ENCODE measurements at regions not wholly inside any gene's neighbourhood (a gene's known extent, or its start where the extent isn't known, plus 50 kb on each side); places are given as distances from the start of the nearest gene placed in this dataset.

GRCh38 chr10:3689871-3690510 is 95.0 kb downstream of the KLF6 start:
- TF ChIP-seq MYC (IDR thresholded peaks at IDR 0.05; ENCODE audit: low read depth, low read length) (no peak), MAX (IDR thresholded peaks at IDR 0.05; ENCODE audit: low read depth, low read length) (no peak), CTCF (IDR thresholded peaks at IDR 0.05; ENCODE audit: low read depth, low read length) (no peak), POLR2A (IDR thresholded peaks at IDR 0.05; ENCODE audit: extremely low read depth, insufficient read length) (no peak)
- H3K4me3 ChIP-seq (ENCODE audit: low read depth, low read length): no peak overlapping the region
- DNase-seq (ENCODE audit: low read depth): no peak

DNA sequence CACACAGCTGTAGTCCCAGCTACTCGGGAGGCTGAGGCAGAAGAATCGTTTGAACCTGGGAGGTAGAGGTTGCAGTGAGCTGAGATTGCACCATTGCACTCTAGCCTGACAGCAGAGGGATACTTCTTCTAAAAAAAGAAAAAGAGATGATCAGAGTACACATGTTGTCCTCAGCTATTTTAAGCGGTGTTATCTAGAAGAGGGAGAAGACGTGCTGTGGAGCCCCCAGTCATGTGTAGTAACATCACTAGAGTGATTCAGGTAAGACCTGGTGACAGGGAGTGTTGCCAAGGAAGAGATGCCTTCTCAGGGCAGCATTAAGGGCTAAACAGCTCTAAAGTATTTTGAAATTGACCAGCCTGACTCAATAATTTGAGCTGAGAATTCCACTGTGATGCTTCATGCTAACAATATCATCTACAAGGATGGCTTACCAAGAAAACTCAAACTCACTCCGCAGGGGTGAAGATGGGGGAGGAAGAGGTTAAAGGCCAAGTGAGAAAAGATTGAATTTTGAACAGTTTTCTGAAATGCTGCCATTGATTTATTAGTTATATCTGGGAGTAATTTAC is 97.4 kb downstream of the KLF6 start:
- no peak overlapping the region for H3K4me3 ChIP-seq (ENCODE audit: low read depth, low read length)
- TF ChIP-seq MYC (IDR thresholded peaks at IDR 0.05; ENCODE audit: low read depth, low read length): no peak
- TF ChIP-seq MAX (IDR thresholded peaks at IDR 0.05; ENCODE audit: low read depth, low read length): no peak
- no peak for TF ChIP-seq CTCF (IDR thresholded peaks at IDR 0.05; ENCODE audit: low read depth, low read length)
- TF ChIP-seq POLR2A (IDR thresholded peaks at IDR 0.05; ENCODE audit: extremely low read depth, insufficient read length): no peak
- no peak for DNase-seq (ENCODE audit: low read depth)

DNA sequence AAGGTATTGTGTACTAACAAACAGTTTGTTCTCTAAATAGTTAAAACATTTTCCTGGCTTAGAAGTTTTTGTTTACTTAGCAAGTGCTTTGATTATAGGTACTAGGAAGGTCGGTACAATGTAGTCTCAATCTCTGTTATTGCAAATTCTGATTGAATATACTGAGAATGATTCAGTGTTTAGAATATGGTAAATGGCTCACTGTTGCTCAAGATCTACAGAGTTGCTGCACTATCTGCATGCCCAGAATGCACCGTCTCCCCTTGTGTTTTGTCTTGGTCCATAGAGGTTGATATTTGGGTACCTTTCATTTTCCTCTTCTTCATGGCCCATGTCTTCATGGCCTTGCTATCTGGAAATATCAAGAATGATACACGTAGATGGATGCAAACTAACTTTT is 99.6 kb downstream of the KLF6 start:
- DNase-seq (ENCODE audit: low read depth): no peak

GRCh38 chr10:3684891-3685290 is 100.1 kb downstream of the KLF6 start:
- TF ChIP-seq MYC (IDR thresholded peaks at IDR 0.05; ENCODE audit: low read depth, low read length) (no peak), POLR2A (IDR thresholded peaks at IDR 0.05; ENCODE audit: extremely low read depth, insufficient read length) (no peak), CTCF (IDR thresholded peaks at IDR 0.05; ENCODE audit: low read depth, low read length) (no peak), MAX (IDR thresholded peaks at IDR 0.05; ENCODE audit: low read depth, low read length) (no peak)

More for the DNA sequence above, 99.6 kb downstream of the KLF6 start:
- no peak overlapping the region for H3K4me3 ChIP-seq (ENCODE audit: low read depth, low read length)
- TF ChIP-seq MAX (IDR thresholded peaks at IDR 0.05; ENCODE audit: low read depth, low read length): no peak
- TF ChIP-seq POLR2A (IDR thresholded peaks at IDR 0.05; ENCODE audit: extremely low read depth, insufficient read length): no peak
- no peak for TF ChIP-seq CTCF (IDR thresholded peaks at IDR 0.05; ENCODE audit: low read depth, low read length)
- no peak for TF ChIP-seq MYC (IDR thresholded peaks at IDR 0.05; ENCODE audit: low read depth, low read length)

DNA sequence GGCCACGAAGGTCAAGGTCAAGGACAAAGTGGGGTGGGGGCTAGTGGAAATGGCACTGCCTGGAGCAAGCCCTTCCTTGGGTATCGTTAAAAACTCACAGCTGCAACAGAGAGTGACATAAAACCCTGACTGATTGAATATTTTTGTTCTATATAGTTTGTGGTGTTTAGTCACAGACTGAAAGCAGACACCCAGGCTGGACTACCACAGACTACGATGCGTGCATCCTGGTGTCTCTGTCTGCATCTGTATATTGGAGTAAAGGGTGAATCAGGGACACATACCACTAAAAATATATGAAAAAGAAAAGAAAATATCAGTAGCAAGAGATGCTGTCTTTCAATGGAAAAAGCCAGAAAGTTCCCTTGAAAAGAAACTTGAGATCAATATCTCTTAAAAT is 101.4 kb downstream of the KLF6 start:
- no peak overlapping the region for H3K4me3 ChIP-seq (ENCODE audit: low read depth, low read length)
- DNase-seq (ENCODE audit: low read depth): no peak
- TF ChIP-seq MYC (IDR thresholded peaks at IDR 0.05; ENCODE audit: low read depth, low read length): no peak

More at GRCh38 chr10:3684891-3685290, 100.1 kb downstream of the KLF6 start:
- no peak overlapping the region for H3K4me3 ChIP-seq (ENCODE audit: low read depth, low read length)
- no peak for DNase-seq (ENCODE audit: low read depth)

- TF ChIP-seq MAX (IDR thresholded peaks at IDR 0.05; ENCODE audit: low read depth, low read length) (no peak), MYC (IDR thresholded peaks at IDR 0.05; ENCODE audit: low read depth, low read length) (no peak), POLR2A (IDR thresholded peaks at IDR 0.05; ENCODE audit: extremely low read depth, insufficient read length) (no peak), CTCF (IDR thresholded peaks at IDR 0.05; ENCODE audit: low read depth, low read length) (no peak)
- no peak for DNase-seq (ENCODE audit: low read depth)
- no peak overlapping the region for H3K4me3 ChIP-seq (ENCODE audit: low read depth, low read length)
These were observed 102.3 kb downstream of the KLF6 start for GRCh38 chr10:3682745-3683144.
